Activated naive CD8-positive, alpha-beta T cell treated with anti-CD3 and anti-CD28 coated beads for 36 hours (primary cell): ENCODE measurements at regions not wholly inside any gene's neighbourhood (a gene's known extent, or its start where the extent isn't known, plus 50 kb on each side); places are given as distances from the start of the nearest gene placed in this dataset.
"Not testable (repeated sequence)": the region's sequence is repeated elsewhere in the genome, so short reads cannot be mapped to it uniquely, and the experiment has no call there.

Experiments used
- DNase-seq: peaks from one replicate; pipeline ENCODE4 v3.0.0; 2021
- H3K27ac Mint-ChIP-seq: one replicate; pipeline ENCODE4 v1.8.0; 2022; ENCODE audit warnings: mild to moderate bottlenecking, moderate library complexity, mixed read lengths
- H3K27me3 Mint-ChIP-seq: one replicate; pipeline ENCODE4 v1.8.0; 2022; ENCODE audit warnings: mild to moderate bottlenecking, mixed read lengths
- H3K36me3 Mint-ChIP-seq: one replicate; pipeline ENCODE4 v1.8.0; 2021; ENCODE audit warnings: mild to moderate bottlenecking, mixed read lengths
- H3K4me1 Mint-ChIP-seq: one replicate; pipeline ENCODE4 v1.8.0; 2021; ENCODE audit warnings: mixed read lengths
- H3K4me3 Mint-ChIP-seq: one replicate; pipeline ENCODE4 v1.8.0; 2022; ENCODE audit warnings: mild to moderate bottlenecking, moderate library complexity, mixed read lengths
- H3K9me3 Mint-ChIP-seq: one replicate; pipeline ENCODE4 v1.8.0; 2022; ENCODE audit warnings: mixed read lengths

- not testable (repeated sequence) for H3K36me3 Mint-ChIP-seq, H3K4me3 Mint-ChIP-seq, H3K9me3 Mint-ChIP-seq, DNase-seq, H3K27me3 Mint-ChIP-seq, H3K27ac Mint-ChIP-seq
- H3K4me1 Mint-ChIP-seq = peaks cover 19% of the 10 kb centered on the region
Observed at GRCh38 chr2:426696-427095, 138.8 kb upstream of the ALKAL2 start.

GRCh38 chr2:425947-426346 is 138.1 kb upstream of the ALKAL2 start:
- Mint-ChIP-seq H3K27me3 (no peaks in the 10 kb centered on the region), H3K27ac (no peak overlapping the region), H3K4me3 (no peak overlapping the region), H3K9me3 (no peaks in the 10 kb centered on the region), H3K4me1 (peaks cover 19% of the 10 kb centered on the region), H3K36me3 (no peaks in the 10 kb centered on the region)
- no peak for DNase-seq

GRCh38 chr2:425243-425642 is 137.4 kb upstream of the ALKAL2 start:
- Mint-ChIP-seq H3K27ac (no peak overlapping the region), H3K36me3 (no peaks in the 10 kb centered on the region), H3K4me1 (peaks cover 12% of the 10 kb centered on the region), H3K9me3 (no peaks in the 10 kb centered on the region), H3K4me3 (no peak overlapping the region), H3K27me3 (no peaks in the 10 kb centered on the region)
- DNase-seq = no peak

GRCh38 chr2:424306-425171 is 136.6 kb upstream of the ALKAL2 start:
- H3K27ac Mint-ChIP-seq = no peak overlapping the region
- DNase-seq = no peak
- no peaks in the 10 kb centered on the region for H3K36me3 Mint-ChIP-seq
- H3K4me3 Mint-ChIP-seq = no peak overlapping the region
- no peaks in the 10 kb centered on the region for H3K27me3 Mint-ChIP-seq
- no peaks in the 10 kb centered on the region for H3K9me3 Mint-ChIP-seq
- H3K4me1 Mint-ChIP-seq = peaks cover 5% of the 10 kb centered on the region

GRCh38 chr2:423479-423878 is 135.6 kb upstream of the ALKAL2 start:
- Mint-ChIP-seq H3K4me1 (no peaks in the 10 kb centered on the region), H3K27ac (no peak overlapping the region), H3K36me3 (no peaks in the 10 kb centered on the region), H3K4me3 (no peak overlapping the region), H3K27me3 (no peaks in the 10 kb centered on the region), H3K9me3 (no peaks in the 10 kb centered on the region)
- no peak for DNase-seq

GRCh38 chr2:422676-423435 is 135.0 kb upstream of the ALKAL2 start:
- H3K27ac Mint-ChIP-seq = no peak overlapping the region
- no peak overlapping the region for H3K4me3 Mint-ChIP-seq
- H3K36me3 Mint-ChIP-seq = no peaks in the 10 kb centered on the region

GRCh38 chr2:421406-421805 is 133.5 kb upstream of the ALKAL2 start:
- no peak overlapping the region for H3K27ac Mint-ChIP-seq
- H3K36me3 Mint-ChIP-seq = no peaks in the 10 kb centered on the region
- no peaks in the 10 kb centered on the region for H3K9me3 Mint-ChIP-seq
- no peaks in the 10 kb centered on the region for H3K27me3 Mint-ChIP-seq
- H3K4me1 Mint-ChIP-seq = no peaks in the 10 kb centered on the region
- H3K4me3 Mint-ChIP-seq = no peak overlapping the region
- DNase-seq = no peak

More at GRCh38 chr2:422676-423435, 135.0 kb upstream of the ALKAL2 start:
- Mint-ChIP-seq H3K4me1 (no peaks in the 10 kb centered on the region), H3K27me3 (no peaks in the 10 kb centered on the region), H3K9me3 (no peaks in the 10 kb centered on the region)
- no peak for DNase-seq

GRCh38 chr2:419687-420317 is 131.9 kb upstream of the ALKAL2 start:
- no peak overlapping the region for H3K4me3 Mint-ChIP-seq
- no peaks in the 10 kb centered on the region for H3K4me1 Mint-ChIP-seq
- no peaks in the 10 kb centered on the region for H3K9me3 Mint-ChIP-seq
- H3K27ac Mint-ChIP-seq = no peak overlapping the region
- DNase-seq = no peak
- H3K27me3 Mint-ChIP-seq = no peaks in the 10 kb centered on the region
- no peaks in the 10 kb centered on the region for H3K36me3 Mint-ChIP-seq

GRCh38 chr2:417662-418061 is 129.8 kb upstream of the ALKAL2 start:
- H3K27me3 Mint-ChIP-seq = no peaks in the 10 kb centered on the region

GRCh38 chr2:417006-417405 is 129.1 kb upstream of the ALKAL2 start:
- H3K36me3 Mint-ChIP-seq = no peaks in the 10 kb centered on the region
- no peak overlapping the region for H3K27ac Mint-ChIP-seq
- DNase-seq = no peak
- no peaks in the 10 kb centered on the region for H3K9me3 Mint-ChIP-seq
- H3K4me3 Mint-ChIP-seq = no peak overlapping the region
- no peaks in the 10 kb centered on the region for H3K4me1 Mint-ChIP-seq
- no peaks in the 10 kb centered on the region for H3K27me3 Mint-ChIP-seq

More at GRCh38 chr2:417662-418061, 129.8 kb upstream of the ALKAL2 start:
- H3K4me3 Mint-ChIP-seq = no peak overlapping the region
- DNase-seq = no peak
- no peaks in the 10 kb centered on the region for H3K4me1 Mint-ChIP-seq
- no peak overlapping the region for H3K27ac Mint-ChIP-seq
- H3K36me3 Mint-ChIP-seq = no peaks in the 10 kb centered on the region
- no peaks in the 10 kb centered on the region for H3K9me3 Mint-ChIP-seq

GRCh38 chr2:415986-416610 is 128.2 kb upstream of the ALKAL2 start:
- Mint-ChIP-seq H3K4me1 (no peaks in the 10 kb centered on the region), H3K36me3 (no peaks in the 10 kb centered on the region), H3K4me3 (no peak overlapping the region), H3K27ac (no peak overlapping the region), H3K27me3 (no peaks in the 10 kb centered on the region), H3K9me3 (no peaks in the 10 kb centered on the region)
- no peak for DNase-seq

GRCh38 chr2:409523-409922 is 121.6 kb upstream of the ALKAL2 start:
- no peaks in the 10 kb centered on the region for H3K4me1 Mint-ChIP-seq
- no peak overlapping the region for H3K4me3 Mint-ChIP-seq
- no peak for DNase-seq
- H3K36me3 Mint-ChIP-seq = no peaks in the 10 kb centered on the region
- no peaks in the 10 kb centered on the region for H3K27me3 Mint-ChIP-seq
- H3K9me3 Mint-ChIP-seq = no peaks in the 10 kb centered on the region
- H3K27ac Mint-ChIP-seq = no peak overlapping the region

GRCh38 chr2:407630-408029 is 119.7 kb upstream of the ALKAL2 start:
- Mint-ChIP-seq H3K4me1 (no peaks in the 10 kb centered on the region), H3K36me3 (no peaks in the 10 kb centered on the region), H3K27me3 (no peaks in the 10 kb centered on the region), H3K9me3 (no peaks in the 10 kb centered on the region), H3K27ac (no peak overlapping the region), H3K4me3 (no peak overlapping the region)
- DNase-seq = no peak

- H3K9me3 Mint-ChIP-seq = no peaks in the 10 kb centered on the region
- no peak for DNase-seq
- no peak overlapping the region for H3K4me3 Mint-ChIP-seq
- H3K27me3 Mint-ChIP-seq = no peaks in the 10 kb centered on the region
- no peak overlapping the region for H3K27ac Mint-ChIP-seq
- no peaks in the 10 kb centered on the region for H3K4me1 Mint-ChIP-seq
- H3K36me3 Mint-ChIP-seq = no peaks in the 10 kb centered on the region
Observed at GRCh38 chr2:406876-407275, 119.0 kb upstream of the ALKAL2 start.

- Mint-ChIP-seq H3K27me3 (no peaks in the 10 kb centered on the region), H3K9me3 (no peaks in the 10 kb centered on the region), H3K27ac (no peak overlapping the region), H3K36me3 (no peaks in the 10 kb centered on the region), H3K4me3 (no peak overlapping the region), H3K4me1 (no peaks in the 10 kb centered on the region)
- no peak for DNase-seq
Observed at GRCh38 chr2:406231-406630, 118.3 kb upstream of the ALKAL2 start.
